SK-N-SH (cell line): ENCODE measurements at regions not wholly inside any gene's neighbourhood (a gene's known extent, or its start where the extent isn't known, plus 50 kb on each side); places are given as distances from the start of the nearest gene placed in this dataset.

Experiments
- CTCF ChIA-PET: fragments of 300-600, 350-600 bp; formaldehyde crosslinking; extraction: SDS; loops from one replicate; lab custom pipeline; 2021; lab: Yijun Ruan, JAX
- POLR2A ChIA-PET: fragments of 350-600 bp; sonication (Branson Sonifier 250); formaldehyde crosslinking; extraction: SDS; loops from one replicate; lab custom pipeline; 2020; ENCODE audit warnings: antibody characterized with exemption, inconsistent platforms; lab: Yijun Ruan, JAX
- DNase-seq: peaks from one replicate; pipeline ENCODE4 v3.0.0; 2012
- H2AFZ ChIP-seq: fragments of 200-600 bp; sonication (generic); 2 replicates; pipeline ENCODE4 v1.8.1; 2016; ENCODE audit warnings: antibody characterized with exemption, mild to moderate bottlenecking, low read depth
- H3F3A ChIP-seq: fragments of 200-600 bp; sonication (generic); replicated peaks from 2 replicates; pipeline ENCODE3; 2016; ENCODE audit warnings: antibody characterized with exemption, mild to moderate bottlenecking; ENCODE audit not compliant: insufficient read depth
- H3K27ac ChIP-seq, 2 experiments: fragments of 200-500 bp in 1 of 2; fragments of 200-600 bp in 1 of 2; sonication (Bioruptor generic) in 1 of 2; sonication (generic), shearing (Covaris generic) in 1 of 2; 2 replicates each; pipeline versions ENCODE4 v1.5.1 to v1.6.1; 2014 to 2016; ENCODE audit warnings: low read depth in 2 of 2, inconsistent platforms in 1 of 2, low read length in 1 of 2, mild to moderate bottlenecking in 1 of 2, mixed read lengths in 1 of 2
- H3K27me3 ChIP-seq: fragments of 200-600 bp; sonication (generic), shearing (Covaris generic); 2 replicates; pipeline ENCODE4 v1.6.1; 2016; ENCODE audit warnings: mixed run types; ENCODE audit not compliant: insufficient read depth
- H3K36me3 ChIP-seq, 2 experiments: fragments of 200-500 bp in 1 of 2; fragments of 200-600 bp in 1 of 2; sonication (Bioruptor generic) in 1 of 2; sonication (generic) in 1 of 2; replicated peaks in 1 of 2; 2 replicates each; pipeline versions ENCODE3 to v1.5.1; 2014 to 2016; ENCODE audit warnings: low read length in 1 of 2, mild to moderate bottlenecking in 1 of 2; ENCODE audit not compliant: insufficient read depth in 2 of 2, control insufficient read depth in 1 of 2
- H3K4me1 ChIP-seq, 2 experiments: fragments of 200-500 bp in 1 of 2; fragments of 200-600 bp in 1 of 2; sonication (Bioruptor generic) in 1 of 2; sonication (generic), shearing (Covaris generic) in 1 of 2; 2 replicates each; pipeline versions ENCODE4 v1.5.1 to v1.6.1; 2014 to 2016; ENCODE audit warnings: low read depth in 1 of 2, low read length in 1 of 2, mixed run types in 1 of 2; ENCODE audit not compliant: insufficient read depth in 2 of 2, control insufficient read depth in 1 of 2
- H3K4me2 ChIP-seq: fragments of 200-600 bp; sonication (generic), shearing (Covaris generic); 2 replicates; pipeline ENCODE4 v1.6.1; 2017; ENCODE audit warnings: mixed run types
- H3K4me3 ChIP-seq, 2 experiments: fragments of 200-500 bp in 1 of 2; fragments of 200-600 bp in 1 of 2; sonication (Bioruptor generic) in 1 of 2; sonication (generic), shearing (Covaris generic) in 1 of 2; 2 replicates each; pipeline versions ENCODE4 v1.5.1 to v1.8.1; 2014 to 2016; ENCODE audit warnings: low read depth in 2 of 2, inconsistent platforms in 1 of 2, low read length in 1 of 2, mild to moderate bottlenecking in 1 of 2, mixed read lengths in 1 of 2, moderate library complexity in 1 of 2
- H3K79me2 ChIP-seq: fragments of 200-600 bp; sonication (generic); 2 replicates; pipeline ENCODE4 v1.8.1; 2017; ENCODE audit warnings: mild to moderate bottlenecking; ENCODE audit not compliant: insufficient read depth
- H3K9ac ChIP-seq: fragments of 200-600 bp; sonication (generic); 2 replicates; pipeline ENCODE4 v1.6.1; 2017; ENCODE audit warnings: mixed run types
- H3K9me2 ChIP-seq: fragments of 200-600 bp; sonication (generic); 2 replicates; pipeline ENCODE4 v1.6.1; 2017; ENCODE audit warnings: mixed run types
- H3K9me3 ChIP-seq: fragments of 200-600 bp; sonication (generic); 2 replicates; pipeline ENCODE4 v1.6.1; 2017; ENCODE audit warnings: mixed run types, mild to moderate bottlenecking, moderate library complexity
- H4K20me1 ChIP-seq: fragments of 200-600 bp; sonication (generic); 2 replicates; pipeline ENCODE4 v1.6.1; 2017; ENCODE audit warnings: mild to moderate bottlenecking, mixed run types; ENCODE audit not compliant: insufficient read depth
- EZH2phosphoT487 ChIP-seq: fragments of 200-600 bp; sonication (generic); IDR thresholded peaks from 2 replicates; pipeline ENCODE4 v1.6.1; 2017; ENCODE audit warnings: low read depth, mixed run types, mild to moderate bottlenecking, antibody characterized with exemption, moderate library complexity, borderline replicate concordance
- MEF2A ChIP-seq: IDR thresholded peaks from 2 replicates; pipeline ENCODE4 v1.4.0; 2012; ENCODE audit warnings: low read depth, borderline replicate concordance
- MXI1 ChIP-seq: IDR thresholded peaks from 2 replicates; pipeline ENCODE4 v1.6.1; 2012; ENCODE audit warnings: mild to moderate bottlenecking, low read depth, low read length, improper control_type of control experiment
- NFIC ChIP-seq: IDR thresholded peaks from 2 replicates; pipeline ENCODE4 v1.4.0; 2012; ENCODE audit warnings: borderline replicate concordance
- POLR2AphosphoS5 ChIP-seq: IDR thresholded peaks from 2 replicates; pipeline ENCODE4 v1.6.1; 2012; ENCODE audit warnings: low read depth, low read length
- RAD21 ChIP-seq: IDR thresholded peaks from 2 replicates; pipeline ENCODE4 v1.6.1; 2012; ENCODE audit warnings: mild to moderate bottlenecking, low read length
- TEAD4 ChIP-seq: IDR thresholded peaks from 2 replicates; pipeline ENCODE4 v1.4.0; 2012; ENCODE audit warnings: mild to moderate bottlenecking, borderline replicate concordance; ENCODE audit not compliant: insufficient read depth
- YY1 ChIP-seq: IDR thresholded peaks from 2 replicates; pipeline ENCODE4 v1.4.0; 2012; ENCODE audit warnings: low read depth, mild to moderate bottlenecking
- WGBS: methylation state at CpG from one replicate; pipeline ENCODE4 v1.1.6; 2017; ENCODE audit warnings: low lambda C conversion rate; 5-methylcytosine and 5-hydroxymethylcytosine counted together
- TF ChIP-seq, protein P1 (sequence below): fragments of 150-350 bp; IDR thresholded peaks from 2 replicates; pipeline ENCODE4 v1.6.1; 2016; ENCODE audit warnings: mild to moderate bottlenecking, low read depth, low read length
- TF ChIP-seq, protein P2 (sequence below): IDR thresholded peaks from 2 replicates; pipeline ENCODE4 v1.4.0; 2012; ENCODE audit warnings: low read depth
- TF ChIP-seq, protein P3 (sequence below): IDR thresholded peaks from 2 replicates; pipeline ENCODE4 v1.6.1; 2012; ENCODE audit warnings: mild to moderate bottlenecking, low read depth, low read length, moderate library complexity
- TF ChIP-seq, protein P4 (sequence below): IDR thresholded peaks from 2 replicates; pipeline ENCODE4; 2012
- TF ChIP-seq, protein P5 (sequence below): fragments of 200-600 bp; sonication (generic); IDR thresholded peaks from 2 replicates; pipeline ENCODE4 v1.6.1; 2017; ENCODE audit warnings: antibody characterized with exemption, mild to moderate bottlenecking, moderate library complexity

DNA sequence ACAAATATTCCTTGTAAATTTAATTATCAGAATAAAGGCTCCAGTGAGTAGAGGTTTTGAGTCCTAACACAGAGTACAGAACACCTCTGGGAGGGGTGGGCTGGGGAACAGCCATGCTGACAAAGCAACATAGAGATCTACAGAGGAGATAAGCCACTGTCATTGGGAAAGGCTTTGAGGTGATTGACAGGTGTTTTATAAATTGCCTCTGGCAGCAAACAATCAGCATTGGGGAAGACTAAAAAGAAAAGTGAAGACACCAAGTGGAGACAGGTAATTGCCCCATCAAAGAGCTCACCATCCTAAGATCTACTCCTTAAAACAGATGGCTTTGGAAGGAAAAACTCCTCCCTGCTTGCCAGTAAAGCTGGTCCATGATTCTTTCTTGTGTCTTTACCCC is 189.7 kb upstream of the TLE4 start:
- ChIA-PET CTCF (no interaction called here), POLR2A (no interaction called here)
- Histone ChIP-seq H3K4me2 (no peak overlapping the region), H4K20me1 (no peaks in the 10 kb centered on the region), H3K4me3 (no peak overlapping the region), H3K27ac (no peak overlapping the region), H3K79me2 (no peaks in the 10 kb centered on the region), H3K9me2 (no peaks in the 10 kb centered on the region), H3F3A (no peaks in the 10 kb centered on the region), H3K36me3 (no peaks in the 10 kb centered on the region), H3K9ac (no peak overlapping the region), H3K4me1 (no peaks in the 10 kb centered on the region), H2AFZ (no peak overlapping the region), H3K27me3 (no peaks in the 10 kb centered on the region), H3K9me3 (no peaks in the 10 kb centered on the region)
- TF ChIP-seq, protein P1, sequence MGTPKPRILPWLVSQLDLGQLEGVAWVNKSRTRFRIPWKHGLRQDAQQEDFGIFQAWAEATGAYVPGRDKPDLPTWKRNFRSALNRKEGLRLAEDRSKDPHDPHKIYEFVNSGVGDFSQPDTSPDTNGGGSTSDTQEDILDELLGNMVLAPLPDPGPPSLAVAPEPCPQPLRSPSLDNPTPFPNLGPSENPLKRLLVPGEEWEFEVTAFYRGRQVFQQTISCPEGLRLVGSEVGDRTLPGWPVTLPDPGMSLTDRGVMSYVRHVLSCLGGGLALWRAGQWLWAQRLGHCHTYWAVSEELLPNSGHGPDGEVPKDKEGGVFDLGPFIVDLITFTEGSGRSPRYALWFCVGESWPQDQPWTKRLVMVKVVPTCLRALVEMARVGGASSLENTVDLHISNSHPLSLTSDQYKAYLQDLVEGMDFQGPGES = no peak
- no peak for DNase-seq

DNA sequence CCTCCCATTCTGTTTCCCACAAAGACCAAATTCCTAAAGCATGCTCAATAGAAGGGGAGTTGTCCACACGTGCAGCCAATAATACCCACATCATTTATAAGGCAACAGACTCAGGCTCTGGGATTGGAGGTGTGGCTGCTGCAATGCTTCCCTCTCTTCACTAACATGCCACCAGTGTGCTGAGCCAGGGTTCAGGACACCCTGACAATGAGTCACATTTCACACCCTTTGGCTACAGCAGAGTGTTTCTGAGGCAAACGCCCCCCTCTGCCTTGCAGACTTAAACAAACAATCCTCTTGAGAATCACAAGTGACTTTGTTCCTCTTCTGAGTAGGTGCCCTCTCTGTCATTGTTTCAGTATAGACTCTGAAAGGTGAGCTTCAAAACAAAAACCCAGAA is 189.3 kb upstream of the TLE4 start:
- Histone ChIP-seq H3K36me3 (no peaks in the 10 kb centered on the region), H4K20me1 (no peaks in the 10 kb centered on the region), H3K4me1 (no peaks in the 10 kb centered on the region), H3K4me3 (no peak overlapping the region), H2AFZ (no peak overlapping the region), H3K9ac (no peak overlapping the region), H3K9me2 (no peaks in the 10 kb centered on the region), H3K27me3 (no peaks in the 10 kb centered on the region), H3K79me2 (no peaks in the 10 kb centered on the region), H3K27ac (no peak overlapping the region), H3K4me2 (no peak overlapping the region), H3F3A (no peaks in the 10 kb centered on the region), H3K9me3 (no peaks in the 10 kb centered on the region)
- CTCF ChIA-PET = no interaction called here
- DNase-seq = no peak
- 30% methylated on average over 2 of the region's 2 CpGs for WGBS
- POLR2A ChIA-PET = no interaction called here
- TF ChIP-seq TEAD4 (no peak), YY1 (no peak), MEF2A (no peak)
- TF ChIP-seq, protein P2, sequence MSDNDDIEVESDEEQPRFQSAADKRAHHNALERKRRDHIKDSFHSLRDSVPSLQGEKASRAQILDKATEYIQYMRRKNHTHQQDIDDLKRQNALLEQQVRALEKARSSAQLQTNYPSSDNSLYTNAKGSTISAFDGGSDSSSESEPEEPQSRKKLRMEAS = no peak

DNA sequence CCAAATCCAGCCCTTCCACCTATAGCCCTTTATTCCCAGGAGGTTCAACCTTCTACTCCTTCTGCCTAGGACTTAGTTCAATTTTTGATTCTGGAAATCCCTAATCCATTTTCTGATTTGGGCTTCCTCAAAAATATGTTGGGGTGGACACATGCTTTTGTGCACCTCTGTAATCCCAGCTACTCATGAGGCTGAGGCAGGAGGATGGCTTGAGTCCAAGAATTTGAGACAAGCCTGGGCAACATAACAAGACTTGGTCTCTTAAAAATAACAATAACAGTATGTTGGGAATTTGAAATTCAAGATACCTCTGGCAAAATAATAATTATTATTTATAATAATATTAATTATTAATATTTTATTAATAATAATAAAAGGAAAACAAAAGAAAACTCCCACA is 188.7 kb upstream of the TLE4 start:
- Histone ChIP-seq H3K9ac (no peak overlapping the region), H3K27me3 (no peaks in the 10 kb centered on the region), H3K4me3 (no peak overlapping the region), H3K4me1 (no peaks in the 10 kb centered on the region), H3K79me2 (no peaks in the 10 kb centered on the region), H3K27ac (no peak overlapping the region), H3K36me3 (no peaks in the 10 kb centered on the region), H3K9me3 (no peaks in the 10 kb centered on the region), H3K4me2 (no peak overlapping the region), H2AFZ (no peak overlapping the region), H4K20me1 (no peaks in the 10 kb centered on the region), H3K9me2 (no peaks in the 10 kb centered on the region), H3F3A (no peaks in the 10 kb centered on the region)
- POLR2A ChIA-PET = no interaction called here
- CTCF ChIA-PET = no interaction called here
- DNase-seq = no peak
- TF ChIP-seq, protein P3, sequence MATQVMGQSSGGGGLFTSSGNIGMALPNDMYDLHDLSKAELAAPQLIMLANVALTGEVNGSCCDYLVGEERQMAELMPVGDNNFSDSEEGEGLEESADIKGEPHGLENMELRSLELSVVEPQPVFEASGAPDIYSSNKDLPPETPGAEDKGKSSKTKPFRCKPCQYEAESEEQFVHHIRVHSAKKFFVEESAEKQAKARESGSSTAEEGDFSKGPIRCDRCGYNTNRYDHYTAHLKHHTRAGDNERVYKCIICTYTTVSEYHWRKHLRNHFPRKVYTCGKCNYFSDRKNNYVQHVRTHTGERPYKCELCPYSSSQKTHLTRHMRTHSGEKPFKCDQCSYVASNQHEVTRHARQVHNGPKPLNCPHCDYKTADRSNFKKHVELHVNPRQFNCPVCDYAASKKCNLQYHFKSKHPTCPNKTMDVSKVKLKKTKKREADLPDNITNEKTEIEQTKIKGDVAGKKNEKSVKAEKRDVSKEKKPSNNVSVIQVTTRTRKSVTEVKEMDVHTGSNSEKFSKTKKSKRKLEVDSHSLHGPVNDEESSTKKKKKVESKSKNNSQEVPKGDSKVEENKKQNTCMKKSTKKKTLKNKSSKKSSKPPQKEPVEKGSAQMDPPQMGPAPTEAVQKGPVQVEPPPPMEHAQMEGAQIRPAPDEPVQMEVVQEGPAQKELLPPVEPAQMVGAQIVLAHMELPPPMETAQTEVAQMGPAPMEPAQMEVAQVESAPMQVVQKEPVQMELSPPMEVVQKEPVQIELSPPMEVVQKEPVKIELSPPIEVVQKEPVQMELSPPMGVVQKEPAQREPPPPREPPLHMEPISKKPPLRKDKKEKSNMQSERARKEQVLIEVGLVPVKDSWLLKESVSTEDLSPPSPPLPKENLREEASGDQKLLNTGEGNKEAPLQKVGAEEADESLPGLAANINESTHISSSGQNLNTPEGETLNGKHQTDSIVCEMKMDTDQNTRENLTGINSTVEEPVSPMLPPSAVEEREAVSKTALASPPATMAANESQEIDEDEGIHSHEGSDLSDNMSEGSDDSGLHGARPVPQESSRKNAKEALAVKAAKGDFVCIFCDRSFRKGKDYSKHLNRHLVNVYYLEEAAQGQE = no peak
- no peak for TF ChIP-seq RAD21
- no peak for TF ChIP-seq NFIC
- TF ChIP-seq, protein P4, sequence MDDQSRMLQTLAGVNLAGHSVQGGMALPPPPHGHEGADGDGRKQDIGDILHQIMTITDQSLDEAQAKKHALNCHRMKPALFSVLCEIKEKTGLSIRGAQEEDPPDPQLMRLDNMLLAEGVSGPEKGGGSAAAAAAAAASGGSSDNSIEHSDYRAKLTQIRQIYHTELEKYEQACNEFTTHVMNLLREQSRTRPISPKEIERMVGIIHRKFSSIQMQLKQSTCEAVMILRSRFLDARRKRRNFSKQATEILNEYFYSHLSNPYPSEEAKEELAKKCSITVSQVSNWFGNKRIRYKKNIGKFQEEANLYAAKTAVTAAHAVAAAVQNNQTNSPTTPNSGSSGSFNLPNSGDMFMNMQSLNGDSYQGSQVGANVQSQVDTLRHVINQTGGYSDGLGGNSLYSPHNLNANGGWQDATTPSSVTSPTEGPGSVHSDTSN = no peak
- TF ChIP-seq, protein P5, sequence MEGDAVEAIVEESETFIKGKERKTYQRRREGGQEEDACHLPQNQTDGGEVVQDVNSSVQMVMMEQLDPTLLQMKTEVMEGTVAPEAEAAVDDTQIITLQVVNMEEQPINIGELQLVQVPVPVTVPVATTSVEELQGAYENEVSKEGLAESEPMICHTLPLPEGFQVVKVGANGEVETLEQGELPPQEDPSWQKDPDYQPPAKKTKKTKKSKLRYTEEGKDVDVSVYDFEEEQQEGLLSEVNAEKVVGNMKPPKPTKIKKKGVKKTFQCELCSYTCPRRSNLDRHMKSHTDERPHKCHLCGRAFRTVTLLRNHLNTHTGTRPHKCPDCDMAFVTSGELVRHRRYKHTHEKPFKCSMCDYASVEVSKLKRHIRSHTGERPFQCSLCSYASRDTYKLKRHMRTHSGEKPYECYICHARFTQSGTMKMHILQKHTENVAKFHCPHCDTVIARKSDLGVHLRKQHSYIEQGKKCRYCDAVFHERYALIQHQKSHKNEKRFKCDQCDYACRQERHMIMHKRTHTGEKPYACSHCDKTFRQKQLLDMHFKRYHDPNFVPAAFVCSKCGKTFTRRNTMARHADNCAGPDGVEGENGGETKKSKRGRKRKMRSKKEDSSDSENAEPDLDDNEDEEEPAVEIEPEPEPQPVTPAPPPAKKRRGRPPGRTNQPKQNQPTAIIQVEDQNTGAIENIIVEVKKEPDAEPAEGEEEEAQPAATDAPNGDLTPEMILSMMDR = no peak
- no peak for TF ChIP-seq POLR2AphosphoS5
- TF ChIP-seq MXI1 = no peak
- TF ChIP-seq EZH2phosphoT487 = no peak
